ENCODE measurements at regions not wholly inside any gene's neighbourhood (a gene's known extent, or its start where the extent isn't known, plus 50 kb on each side); places are given as distances from the start of the nearest gene placed in this dataset.

- no peaks in the 10 kb centered on the region for H3K36me3 Mint-ChIP-seq
- no peak for DNase-seq (ENCODE audit: low spot score in 2 of 2)
- H3K27ac Mint-ChIP-seq = no peak overlapping the region
- H3K9me3 Mint-ChIP-seq = peaks cover 0 to 4% of the 10 kb centered on the region in 2 donors
- no peak for ATAC-seq
Observed at GRCh38 chr1:58003059-58003458, 543.5 kb downstream of the OMA1 start.

GRCh38 chr1:58000821-58001220 is 545.7 kb downstream of the OMA1 start:
- Mint-ChIP-seq H3K9me3 (peaks cover 8% of the 10 kb centered on the region in 2 donors), H3K27ac (no peak overlapping the region), H3K36me3 (no peaks in the 10 kb centered on the region)
- DNase-seq (ENCODE audit: low spot score in 2 of 2) = no peak
- ATAC-seq = no peak

GRCh38 chr1:58000116-58000515 is 546.4 kb downstream of the OMA1 start:
- no peak for DNase-seq (ENCODE audit: low spot score in 2 of 2)
- H3K9me3 Mint-ChIP-seq = peaks cover 8% of the 10 kb centered on the region in 2 donors
- no peak for ATAC-seq
- no peak overlapping the region for H3K27ac Mint-ChIP-seq
- H3K36me3 Mint-ChIP-seq = no peaks in the 10 kb centered on the region

GRCh38 chr1:57996400-57996799 is 550.1 kb downstream of the OMA1 start:
- no peak overlapping the region for H3K27ac Mint-ChIP-seq
- ATAC-seq (no peak), DNase-seq (ENCODE audit: low spot score in 2 of 2) (no peak)
- peaks cover 8 to 12% of the 10 kb centered on the region in 2 donors for H3K9me3 Mint-ChIP-seq
- no peaks in the 10 kb centered on the region for H3K36me3 Mint-ChIP-seq

GRCh38 chr1:57991289-57991688 is 555.2 kb downstream of the OMA1 start:
- ATAC-seq (no peak), DNase-seq (ENCODE audit: low spot score in 2 of 2) (no peak)
- H3K36me3 Mint-ChIP-seq = no peaks in the 10 kb centered on the region
- H3K27ac Mint-ChIP-seq = no peak overlapping the region
- H3K9me3 Mint-ChIP-seq = peaks cover 2 to 5% of the 10 kb centered on the region in 2 donors

- peaks cover 0 to 4% of the 10 kb centered on the region in 2 donors for H3K9me3 Mint-ChIP-seq
- no peaks in the 10 kb centered on the region for H3K36me3 Mint-ChIP-seq
- no peak overlapping the region for H3K27ac Mint-ChIP-seq
- ATAC-seq = no peak
- DNase-seq (ENCODE audit: low spot score in 2 of 2) = no peak
Observed at GRCh38 chr1:57989877-57990276, 556.6 kb downstream of the OMA1 start.

GRCh38 chr1:57987523-57987922 is 559.0 kb downstream of the OMA1 start:
- no peak for ATAC-seq
- Mint-ChIP-seq H3K27ac (no peak overlapping the region), H3K9me3 (no peaks in the 10 kb centered on the region), H3K36me3 (no peaks in the 10 kb centered on the region)
- no peak for DNase-seq (ENCODE audit: low spot score in 2 of 2)

GRCh38 chr1:57986432-57986831 is 560.1 kb downstream of the OMA1 start:
- ATAC-seq = no peak
- no peaks in the 10 kb centered on the region for H3K36me3 Mint-ChIP-seq
- DNase-seq (ENCODE audit: low spot score in 2 of 2) = no peak
- H3K9me3 Mint-ChIP-seq = no peaks in the 10 kb centered on the region
- no peak overlapping the region for H3K27ac Mint-ChIP-seq

GRCh38 chr1:57984277-57984676 is 560.4 kb upstream of the DAB1 start:
- peaks cover 0 to 6% of the 10 kb centered on the region in 2 donors for H3K9me3 Mint-ChIP-seq

GRCh38 chr1:57983441-57983840 is 559.6 kb upstream of the DAB1 start:
- DNase-seq (ENCODE audit: low spot score in 2 of 2) (no peak), ATAC-seq (no peak)
- H3K27ac Mint-ChIP-seq = no peak overlapping the region
- H3K9me3 Mint-ChIP-seq = peaks cover 0 to 6% of the 10 kb centered on the region in 2 donors
- no peaks in the 10 kb centered on the region for H3K36me3 Mint-ChIP-seq

More at GRCh38 chr1:57984277-57984676, 560.4 kb upstream of the DAB1 start:
- ATAC-seq = no peak
- no peaks in the 10 kb centered on the region for H3K36me3 Mint-ChIP-seq
- no peak overlapping the region for H3K27ac Mint-ChIP-seq
- no peak for DNase-seq (ENCODE audit: low spot score in 2 of 2)

- H3K9me3 Mint-ChIP-seq = peaks cover 0 to 7% of the 10 kb centered on the region in 2 donors
- no peak for DNase-seq (ENCODE audit: low spot score in 2 of 2)
- H3K36me3 Mint-ChIP-seq = no peaks in the 10 kb centered on the region
- ATAC-seq = no peak
- H3K27ac Mint-ChIP-seq = no peak overlapping the region
Observed at GRCh38 chr1:57982852-57983251, 559.0 kb upstream of the DAB1 start.

GRCh38 chr1:57976216-57976615 is 552.4 kb upstream of the DAB1 start:
- H3K36me3 Mint-ChIP-seq = no peaks in the 10 kb centered on the region
- no peak for DNase-seq (ENCODE audit: low spot score in 2 of 2)
- no peak for ATAC-seq
- H3K27ac Mint-ChIP-seq = no peak overlapping the region
- H3K9me3 Mint-ChIP-seq = peaks cover 6 to 11% of the 10 kb centered on the region in 2 donors

- H3K9me3 Mint-ChIP-seq = no peaks in the 10 kb centered on the region
- H3K36me3 Mint-ChIP-seq = no peaks in the 10 kb centered on the region
- no peak for ATAC-seq
- no peak for DNase-seq (ENCODE audit: low spot score in 2 of 2)
- H3K27ac Mint-ChIP-seq = no peak overlapping the region
Observed at GRCh38 chr1:57968321-57968720, 544.5 kb upstream of the DAB1 start.

- Mint-ChIP-seq H3K27ac (no peak overlapping the region), H3K36me3 (no peaks in the 10 kb centered on the region), H3K9me3 (no peaks in the 10 kb centered on the region)
- ATAC-seq (no peak), DNase-seq (ENCODE audit: low spot score in 2 of 2) (no peak)
Observed at GRCh38 chr1:57966751-57967406, 543.0 kb upstream of the DAB1 start.

GRCh38 chr1:57966340-57966739 is 542.5 kb upstream of the DAB1 start:
- Mint-ChIP-seq H3K9me3 (no peaks in the 10 kb centered on the region), H3K36me3 (no peaks in the 10 kb centered on the region), H3K27ac (no peak overlapping the region)
- DNase-seq (ENCODE audit: low spot score in 2 of 2) (no peak), ATAC-seq (no peak)

- DNase-seq (ENCODE audit: low spot score in 2 of 2) = no peak
- Mint-ChIP-seq H3K36me3 (no peaks in the 10 kb centered on the region), H3K27ac (no peak overlapping the region), H3K9me3 (no peaks in the 10 kb centered on the region)
- no peak for ATAC-seq
Observed at GRCh38 chr1:57963581-57963980, 539.7 kb upstream of the DAB1 start.

GRCh38 chr1:57959531-57960241 is 535.8 kb upstream of the DAB1 start:
- no peak overlapping the region for H3K27ac Mint-ChIP-seq
- ATAC-seq = no peak
- DNase-seq (ENCODE audit: low spot score in 2 of 2) = no peak
- H3K9me3 Mint-ChIP-seq = no peaks in the 10 kb centered on the region
- no peaks in the 10 kb centered on the region for H3K36me3 Mint-ChIP-seq

GRCh38 chr1:57957576-57957975 is 533.7 kb upstream of the DAB1 start:
- DNase-seq (ENCODE audit: low spot score in 2 of 2) (no peak), ATAC-seq (peak in 1 of 2 donors; percentile 35)
- Mint-ChIP-seq H3K9me3 (no peaks in the 10 kb centered on the region), H3K36me3 (no peaks in the 10 kb centered on the region), H3K27ac (no peak overlapping the region)

All from activated naive CD4-positive, alpha-beta T cell treated with anti-CD3 and anti-CD28 coated beads, Interleukin-2, amount 50 U/mL, for 72 hours (primary cell).